ENCODE measurements at regions not wholly inside any gene's neighbourhood (a gene's known extent, or its start where the extent isn't known, plus 50 kb on each side); places are given as distances from the start of the nearest gene placed in this dataset.
A peak's percentile ranks its signal among the peaks of the same experiment; 100 is the strongest.
"Not testable (repeated sequence)": the region's sequence is repeated elsewhere in the genome, so short reads cannot be mapped to it uniquely, and the experiment has no call there.

DNA sequence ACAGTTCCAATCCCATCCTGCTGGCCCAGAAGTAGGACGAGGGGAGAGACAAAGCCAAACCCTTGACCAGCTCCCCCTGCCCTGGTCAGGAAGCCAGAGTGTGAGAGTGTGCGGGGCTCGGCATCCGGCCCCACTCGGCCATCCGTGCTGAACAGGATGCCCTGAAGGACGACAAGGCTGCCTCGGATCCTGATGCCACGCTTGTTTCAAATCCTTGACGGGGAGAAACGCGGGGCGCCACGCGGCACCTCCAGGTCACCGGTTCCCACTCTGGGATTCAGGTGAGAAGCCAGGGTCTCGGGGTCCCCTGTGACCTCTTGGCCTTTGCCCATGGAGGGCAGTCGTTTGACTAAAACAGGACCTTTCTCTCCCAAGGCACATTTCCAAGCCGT lies 167.8 kb downstream of the BRD1 start:
- Histone ChIP-seq H3K4me3 (replicated peaks; ENCODE audit: low read depth, low read length) (no peak overlapping the region), H3K27me3 (replicated peaks; ENCODE audit: control insufficient read depth, insufficient read depth, low read length) (no peaks in the 10 kb centered on the region), H3K36me3 (ENCODE audit: control insufficient read depth, insufficient read depth, low read length) (no peaks in the 10 kb centered on the region; the same call in 1 of the 2 replicates)
- TF ChIP-seq, protein P1, sequence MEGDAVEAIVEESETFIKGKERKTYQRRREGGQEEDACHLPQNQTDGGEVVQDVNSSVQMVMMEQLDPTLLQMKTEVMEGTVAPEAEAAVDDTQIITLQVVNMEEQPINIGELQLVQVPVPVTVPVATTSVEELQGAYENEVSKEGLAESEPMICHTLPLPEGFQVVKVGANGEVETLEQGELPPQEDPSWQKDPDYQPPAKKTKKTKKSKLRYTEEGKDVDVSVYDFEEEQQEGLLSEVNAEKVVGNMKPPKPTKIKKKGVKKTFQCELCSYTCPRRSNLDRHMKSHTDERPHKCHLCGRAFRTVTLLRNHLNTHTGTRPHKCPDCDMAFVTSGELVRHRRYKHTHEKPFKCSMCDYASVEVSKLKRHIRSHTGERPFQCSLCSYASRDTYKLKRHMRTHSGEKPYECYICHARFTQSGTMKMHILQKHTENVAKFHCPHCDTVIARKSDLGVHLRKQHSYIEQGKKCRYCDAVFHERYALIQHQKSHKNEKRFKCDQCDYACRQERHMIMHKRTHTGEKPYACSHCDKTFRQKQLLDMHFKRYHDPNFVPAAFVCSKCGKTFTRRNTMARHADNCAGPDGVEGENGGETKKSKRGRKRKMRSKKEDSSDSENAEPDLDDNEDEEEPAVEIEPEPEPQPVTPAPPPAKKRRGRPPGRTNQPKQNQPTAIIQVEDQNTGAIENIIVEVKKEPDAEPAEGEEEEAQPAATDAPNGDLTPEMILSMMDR (IDR thresholded peaks at IDR 0.05; ENCODE audit: insufficient read depth, low read length, poor library complexity, severe bottlenecking) = no peak
- no peak for DNase-seq (ENCODE audit: extremely low read depth, insufficient read length)

DNA sequence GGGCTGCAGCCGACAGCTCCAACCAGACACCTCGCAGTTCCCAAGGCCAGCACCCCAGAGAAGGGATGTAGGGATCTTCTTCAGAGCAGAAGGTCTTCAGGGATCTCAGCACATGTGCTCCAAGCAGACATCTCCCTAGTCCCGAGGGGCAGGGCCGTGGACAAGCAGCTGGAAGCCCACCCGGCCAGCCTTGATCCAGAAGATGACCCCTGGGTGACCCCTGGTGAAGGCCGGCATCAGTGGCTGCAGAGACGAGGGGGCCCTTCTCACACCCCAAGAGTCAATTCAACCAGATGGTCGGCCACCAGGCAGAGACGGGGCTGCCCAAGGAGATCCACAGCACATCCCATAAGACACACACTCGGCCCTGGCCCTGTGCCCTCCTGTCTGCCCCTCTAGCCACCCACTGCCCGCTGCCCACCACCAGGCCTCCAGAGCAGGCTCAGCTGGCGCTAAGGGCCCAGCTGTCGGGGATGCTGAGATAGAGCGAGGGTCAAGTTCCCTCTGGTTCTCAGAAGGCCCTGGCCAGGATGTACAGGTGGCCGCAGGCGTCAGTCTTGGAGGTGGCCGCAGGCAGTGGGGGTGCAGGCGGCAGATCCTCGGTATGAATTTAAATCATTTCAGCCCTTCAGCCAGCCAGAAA lies 168.3 kb downstream of the BRD1 start:
- Histone ChIP-seq H3K36me3 (ENCODE audit: control insufficient read depth, insufficient read depth, low read length) (no peaks in the 10 kb centered on the region; the same call in 1 of the 2 replicates), H3K4me3 (replicated peaks; ENCODE audit: low read depth, low read length) (no peak overlapping the region), H3K27me3 (replicated peaks; ENCODE audit: control insufficient read depth, insufficient read depth, low read length) (no peaks in the 10 kb centered on the region)
- DNase-seq (ENCODE audit: extremely low read depth, insufficient read length) = no peak
- TF ChIP-seq, protein P1 (IDR thresholded peaks at IDR 0.05; ENCODE audit: insufficient read depth, low read length, poor library complexity, severe bottlenecking) = no peak

DNA sequence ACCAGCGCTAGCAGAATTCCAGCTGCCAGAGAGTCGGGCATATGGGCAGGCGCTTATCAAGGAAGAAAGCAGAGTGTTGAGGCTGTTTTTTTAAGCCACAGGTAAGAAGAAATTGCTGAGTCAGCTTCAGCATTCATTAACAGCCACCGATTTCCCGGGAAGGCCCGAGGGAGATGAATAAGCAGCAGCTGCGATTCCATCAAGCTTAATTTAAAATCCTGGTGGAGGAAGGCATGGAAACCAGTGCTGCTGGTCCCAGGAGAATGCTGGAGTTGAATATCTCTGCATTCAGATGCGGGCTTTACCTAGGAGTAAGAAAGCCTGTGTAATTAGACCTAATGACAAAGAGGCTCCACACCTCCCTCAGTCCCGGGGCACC lies 168.8 kb downstream of the BRD1 start:
- no peak for DNase-seq (ENCODE audit: extremely low read depth, insufficient read length)
- Histone ChIP-seq H3K36me3 (ENCODE audit: control insufficient read depth, insufficient read depth, low read length) (no peaks in the 10 kb centered on the region; the same call in 1 of the 2 replicates), H3K4me3 (replicated peaks; ENCODE audit: low read depth, low read length) (no peak overlapping the region), H3K27me3 (replicated peaks; ENCODE audit: control insufficient read depth, insufficient read depth, low read length) (no peaks in the 10 kb centered on the region)
- TF ChIP-seq, protein P1 (IDR thresholded peaks at IDR 0.05; ENCODE audit: insufficient read depth, low read length, poor library complexity, severe bottlenecking) = no peak

DNA sequence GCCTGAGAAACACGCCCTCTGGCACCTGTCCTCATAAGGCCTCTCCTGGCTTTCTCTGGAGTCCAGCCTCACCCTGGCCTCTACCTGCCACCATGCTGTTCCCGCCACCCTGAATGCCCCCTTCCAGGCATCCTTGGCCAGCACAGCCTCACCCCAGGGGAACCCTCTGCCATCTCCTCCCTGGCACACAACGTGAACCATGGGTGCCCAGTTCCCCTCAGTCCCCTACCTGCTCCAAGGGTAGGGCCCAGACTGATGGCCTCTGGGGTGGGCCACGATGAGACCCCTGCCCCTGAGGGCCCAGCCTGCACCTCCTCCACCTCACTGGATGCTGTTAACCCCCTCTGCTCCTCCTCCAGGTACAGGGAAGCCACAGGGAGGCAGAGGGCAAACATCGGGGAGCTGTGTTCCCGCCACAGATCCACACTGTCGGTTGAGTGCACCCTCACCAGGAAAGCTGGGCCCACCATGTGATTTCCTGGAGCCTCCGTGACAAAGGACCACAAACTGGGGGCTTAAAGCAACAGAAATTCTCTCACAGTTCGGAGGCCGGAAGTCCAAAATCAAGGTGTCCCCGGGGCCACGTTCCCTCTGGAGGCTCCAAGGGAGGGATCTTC lies 169.6 kb downstream of the BRD1 start:
- Histone ChIP-seq H3K27me3 (replicated peaks; ENCODE audit: control insufficient read depth, insufficient read depth, low read length) (no peaks in the 10 kb centered on the region), H3K36me3 (ENCODE audit: control insufficient read depth, insufficient read depth, low read length) (no peaks in the 10 kb centered on the region; the same call in 1 of the 2 replicates), H3K4me3 (replicated peaks; ENCODE audit: low read depth, low read length) (0 out of 2 replicates have a peak overlapping the region, but pooled peaks have one; percentile 77)
- DNase-seq (ENCODE audit: extremely low read depth, insufficient read length) = no peak
- TF ChIP-seq, protein P1 (IDR thresholded peaks at IDR 0.05; ENCODE audit: insufficient read depth, low read length, poor library complexity, severe bottlenecking) = no peak

DNA sequence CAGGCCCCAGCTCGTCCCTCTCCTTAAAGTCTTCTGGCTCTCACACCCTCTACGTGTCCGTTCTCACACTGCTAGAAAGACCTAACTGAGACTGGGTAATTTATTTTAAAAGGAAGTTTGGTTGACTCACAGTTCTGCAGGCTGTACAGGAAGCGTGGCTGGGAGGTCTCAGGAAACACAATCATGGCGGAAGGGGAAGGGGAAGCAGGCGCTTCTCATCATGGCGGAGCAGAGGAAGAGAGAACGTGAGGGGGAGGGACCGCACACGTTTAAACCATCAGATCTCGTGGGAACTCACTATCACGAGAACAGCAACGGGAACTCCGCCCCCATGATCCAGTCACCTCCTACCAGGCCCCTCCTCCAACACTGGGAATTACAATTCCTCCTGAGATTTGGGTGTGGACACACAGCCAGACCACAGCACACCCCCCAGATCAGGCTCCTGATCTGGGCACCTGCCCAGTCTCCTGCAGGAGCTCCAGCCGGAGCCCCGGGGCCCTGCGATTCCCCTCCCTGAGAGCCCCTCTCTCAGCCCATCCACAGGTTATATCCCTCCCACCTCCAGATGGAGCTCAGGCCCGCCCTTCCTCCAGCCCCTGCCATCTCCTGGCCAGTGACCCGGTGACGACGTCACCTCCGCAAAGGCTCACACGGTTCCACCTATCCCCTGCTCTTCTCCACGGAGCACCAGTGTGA lies 170.2 kb downstream of the BRD1 start:
- TF ChIP-seq, protein P1 (IDR thresholded peaks at IDR 0.05; ENCODE audit: insufficient read depth, low read length, poor library complexity, severe bottlenecking) = no peak
- DNase-seq (ENCODE audit: extremely low read depth, insufficient read length) = peak; percentile 66
- Histone ChIP-seq H3K36me3 (ENCODE audit: control insufficient read depth, insufficient read depth, low read length) (no peaks in the 10 kb centered on the region; the same call in 1 of the 2 replicates), H3K27me3 (replicated peaks; ENCODE audit: control insufficient read depth, insufficient read depth, low read length) (no peaks in the 10 kb centered on the region), H3K4me3 (replicated peaks; ENCODE audit: low read depth, low read length) (peak overlapping the region; percentile 77)

DNA sequence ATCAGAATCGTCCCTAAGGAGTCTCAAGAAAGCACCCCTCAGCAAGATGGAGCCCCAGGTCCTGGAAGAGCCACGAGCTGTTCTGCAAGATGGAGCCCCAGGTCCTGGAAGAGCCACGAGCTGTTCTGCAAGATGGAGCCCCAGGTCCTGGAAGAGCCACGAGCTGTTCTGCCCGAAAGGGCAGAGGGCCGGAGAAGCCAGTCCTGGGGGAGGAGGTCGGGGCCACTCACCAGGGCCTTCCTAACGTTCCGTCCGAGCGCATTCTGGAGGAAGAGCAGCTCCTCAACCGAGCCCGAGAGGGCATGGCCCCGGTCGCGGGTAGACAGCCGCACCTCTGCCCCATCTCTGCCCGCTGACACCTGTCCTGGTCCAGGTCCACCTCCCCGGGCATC lies 170.8 kb downstream of the BRD1 start:
- peak; percentile 65 for DNase-seq (ENCODE audit: extremely low read depth, insufficient read length)

More for the DNA sequence above, 170.8 kb downstream of the BRD1 start:
- H3K4me3 ChIP-seq (replicated peaks; ENCODE audit: low read depth, low read length) = peak overlapping the region; percentile 77
- not testable (repeated sequence) for H3K36me3 ChIP-seq (ENCODE audit: control insufficient read depth, insufficient read depth, low read length); H3K27me3 ChIP-seq (replicated peaks; ENCODE audit: control insufficient read depth, insufficient read depth, low read length)
